ENCODE measurements at regions not wholly inside any gene's neighbourhood (a gene's known extent, or its start where the extent isn't known, plus 50 kb on each side); places are given as distances from the start of the nearest gene placed in this dataset.

- FAIRE-seq, result no peak
- no TSS peak for BruUV-seq (replicated peaks)
- H3K4me3 ChIP-seq, result no peak overlapping the region
- H3K4me1 ChIP-seq (ENCODE audit: control insufficient read depth, insufficient read depth, low read length), result no peaks in the 10 kb centered on the region
- DNase-seq (ENCODE audit: low read depth, low spot score), result no peak
- SMC1A ChIA-PET (ENCODE audit: uncharacterized antibody, unreplicated experiment), result no interaction called here
- no peak for ATAC-seq
- H3K27ac ChIP-seq (ENCODE audit: control insufficient read depth, insufficient read depth), result no peak overlapping the region
- no peaks in the 10 kb centered on the region for H3K27me3 ChIP-seq (replicated peaks in 1 of 2; ENCODE audit: control insufficient read depth in 2 of 2, insufficient read depth in 2 of 2, low read length in 1 of 2)
- H3K36me3 ChIP-seq (ENCODE audit: control insufficient read depth in 2 of 2, insufficient read depth in 2 of 2, low read length in 1 of 2), result no peaks in the 10 kb centered on the region
- 0% methylated on average over 2 of the region's 2 CpGs for WGBS (ENCODE audit: insufficient coverage, insufficient replicate concordance, low lambda C conversion rate, missing lambda C conversion rate)
- H3K4me2 ChIP-seq (ENCODE audit: control insufficient read depth, insufficient read depth), result no peak overlapping the region
- no peaks in the 10 kb centered on the region for H3K79me2 ChIP-seq (ENCODE audit: control insufficient read depth, insufficient read depth, low read length)
- intact Hi-C loops (cut with micrococcal nuclease; ENCODE audit: unreplicated experiment) (no loop called here), in situ Hi-C loops (cut with MboI) (no loop called here)
- CTCF ChIA-PET, result no interaction called here
- TF ChIP-seq ESRRA (IDR thresholded peaks at IDR 0.05; ENCODE audit: low read length) (no peak), RELA (IDR thresholded peaks at IDR 0.05; ENCODE audit: borderline replicate concordance, partially characterized antibody) (no peak), NFXL1 (IDR thresholded peaks at IDR 0.05; ENCODE audit: borderline replicate concordance) (no peak), ZNF622 (IDR thresholded peaks at IDR 0.05) (no peak), CBFB (IDR thresholded peaks at IDR 0.05; ENCODE audit: low read depth) (no peak), E2F4 (IDR thresholded peaks at IDR 0.05; ENCODE audit: low read depth, low read length) (no peak), ZBED1 (IDR thresholded peaks at IDR 0.05; ENCODE audit: borderline replicate concordance) (no peak), MLLT1 (IDR thresholded peaks at IDR 0.05) (no peak), RUNX3 (IDR thresholded peaks at IDR 0.05; ENCODE audit: low read length) (no peak), LARP7 (IDR thresholded peaks at IDR 0.05) (no peak), USF2 (IDR thresholded peaks at IDR 0.05; ENCODE audit: borderline replicate concordance, low read depth, low read length) (no peak), BRCA1 (IDR thresholded peaks at IDR 0.05; ENCODE audit: low read depth, low read length) (no peak), POLR2A (IDR thresholded peaks at IDR 0.05; ENCODE audit: low read depth, low read length) (no peak), SUPT20H (IDR thresholded peaks at IDR 0.05; ENCODE audit: borderline replicate concordance, control insufficient read depth, low read depth, low read length) (no peak), POLR2AphosphoS5 (IDR thresholded peaks at IDR 0.05; ENCODE audit: low read length) (no peak), HSF1 (IDR thresholded peaks at IDR 0.05; ENCODE audit: low read depth, low read length) (no peak), IRF5 (IDR thresholded peaks at IDR 0.05; ENCODE audit: borderline replicate concordance) (no peak), NR2C1 (IDR thresholded peaks at IDR 0.05) (no peak), SIX5 (IDR thresholded peaks at IDR 0.05; ENCODE audit: low read depth, low read length, severe bottlenecking) (no peak), CHD1 (IDR thresholded peaks at IDR 0.05; ENCODE audit: low read depth, low read length) (no peak)
- H4K20me1 ChIP-seq (ENCODE audit: control insufficient read depth, insufficient read depth), result no peaks in the 10 kb centered on the region
- H2AFZ ChIP-seq (ENCODE audit: control insufficient read depth, low read depth, low read length), result no peak overlapping the region
- RAD21 ChIA-PET (ENCODE audit: unreplicated experiment), result no interaction called here
- no peak overlapping the region for H3K9ac ChIP-seq (ENCODE audit: control insufficient read depth, insufficient read depth, low read length)
- no peaks in the 10 kb centered on the region for H3K9me3 ChIP-seq (replicated peaks; ENCODE audit: control insufficient read depth, insufficient read depth, low read length)
- POLR2A ChIA-PET, result no interaction called here
These were observed 1235.3 kb upstream of the ATXN8OS start for GRCh38 chr13:68872338-68872737.
